ENCODE measurements at regions not wholly inside any gene's neighbourhood (a gene's known extent, or its start where the extent isn't known, plus 50 kb on each side); places are given as distances from the start of the nearest gene placed in this dataset.

GRCh38 chr12:19967001-19967400 lies 401.3 kb upstream of the PDE3A start:
- Histone ChIP-seq H3K27me3 (ENCODE audit: control insufficient read depth in 2 of 2, insufficient read depth in 2 of 2, low read length in 2 of 2) (no peaks in the 10 kb centered on the region), H3K4me2 (replicated peaks; ENCODE audit: extremely low read depth, low read length, poor library complexity, severe bottlenecking) (no peak overlapping the region), H2AFZ (ENCODE audit: insufficient read depth, low read depth, low read length, poor library complexity, severe bottlenecking) (no peak overlapping the region), H3K9ac (ENCODE audit: insufficient read depth, low read length, poor library complexity, severe bottlenecking) (no peak overlapping the region), H4K20me1 (ENCODE audit: insufficient read depth, low read length) (no peaks in the 10 kb centered on the region), H3K4me1 (ENCODE audit: control insufficient read depth in 1 of 2, insufficient read depth in 2 of 2, low read length in 2 of 2) (no peaks in the 10 kb centered on the region), H3K27ac (ENCODE audit: low read depth in 1 of 2, low read length in 2 of 2) (no peak overlapping the region), H3K79me2 (ENCODE audit: insufficient read depth, low read length) (no peaks in the 10 kb centered on the region), H3K9me3 (replicated peaks in 1 of 2; ENCODE audit: control insufficient read depth in 1 of 2, insufficient read depth in 1 of 2, low read length in 2 of 2) (no peaks in the 10 kb centered on the region), H3K36me3 (replicated peaks in 1 of 2; ENCODE audit: control insufficient read depth in 1 of 2, insufficient read depth in 2 of 2, low read length in 2 of 2) (no peaks in the 10 kb centered on the region), H3K4me3 (replicated peaks in 1 of 3; ENCODE audit: low read depth in 2 of 3, low read length in 3 of 3) (no peak overlapping the region)
- H3K4me1 Mint-ChIP-seq = peaks cover 6% of the 10 kb centered on the region
- peaks cover 0 to 4% (median 0%) of the 10 kb centered on the region in 7 donors for H3K9me3 Mint-ChIP-seq
- no peak for TF ChIP-seq CTCF (IDR thresholded peaks at IDR 0.05)
- DNase-seq = no peak
- H3K36me3 Mint-ChIP-seq = no peaks in the 10 kb centered on the region
- peak overlapping the region in 1 of 7 donors; percentile 31 for H3K27ac Mint-ChIP-seq
- no peaks in the 10 kb centered on the region for H3K27me3 Mint-ChIP-seq (ENCODE audit: low read depth in 3 of 3)
- no CpG with 5 or more reads among the region's 4 CpGs for WGBS (ENCODE audit: insufficient coverage)
- no peak overlapping the region for H3K4me3 Mint-ChIP-seq
- intact Hi-C loops (cut with micrococcal nuclease) = no loop called here

- no peak overlapping the region for H3K4me2 ChIP-seq (replicated peaks; ENCODE audit: extremely low read depth, low read length, poor library complexity, severe bottlenecking)
- H3K4me1 ChIP-seq (ENCODE audit: control insufficient read depth in 1 of 2, insufficient read depth in 2 of 2, low read length in 2 of 2) = no peaks in the 10 kb centered on the region
- Mint-ChIP-seq H3K4me3 (no peak overlapping the region), H3K27ac (peak overlapping the region in 3 of 7 donors; percentile 1 to 31 (median 12)), H3K9me3 (peaks cover 0 to 4% (median 0%) of the 10 kb centered on the region in 7 donors), H3K4me1 (peaks cover 6% of the 10 kb centered on the region), H3K27me3 (ENCODE audit: low read depth in 3 of 3) (no peaks in the 10 kb centered on the region), H3K36me3 (no peaks in the 10 kb centered on the region)
- H3K79me2 ChIP-seq (ENCODE audit: insufficient read depth, low read length) = no peaks in the 10 kb centered on the region
- no peak overlapping the region for H3K9ac ChIP-seq (ENCODE audit: insufficient read depth, low read length, poor library complexity, severe bottlenecking)
- no peaks in the 10 kb centered on the region for H3K36me3 ChIP-seq (replicated peaks in 1 of 2; ENCODE audit: control insufficient read depth in 1 of 2, insufficient read depth in 2 of 2, low read length in 2 of 2)
- no CpG with 5 or more reads among the region's 2 CpGs for WGBS (ENCODE audit: insufficient coverage)
- no peak overlapping the region for H3K27ac ChIP-seq (ENCODE audit: low read depth in 1 of 2, low read length in 2 of 2)
- peak; percentile 48 to 80 (median 55) for DNase-seq
- H3K27me3 ChIP-seq (ENCODE audit: control insufficient read depth in 2 of 2, insufficient read depth in 2 of 2, low read length in 2 of 2) = no peaks in the 10 kb centered on the region
- no peaks in the 10 kb centered on the region for H4K20me1 ChIP-seq (ENCODE audit: insufficient read depth, low read length)
- H3K4me3 ChIP-seq (replicated peaks in 1 of 3; ENCODE audit: low read depth in 2 of 3, low read length in 3 of 3) = no peak overlapping the region
- no peak for TF ChIP-seq CTCF (IDR thresholded peaks at IDR 0.05)
- intact Hi-C loops (cut with micrococcal nuclease) = no loop called here
- H2AFZ ChIP-seq (ENCODE audit: insufficient read depth, low read depth, low read length, poor library complexity, severe bottlenecking) = no peak overlapping the region
- H3K9me3 ChIP-seq (replicated peaks in 1 of 2; ENCODE audit: control insufficient read depth in 1 of 2, insufficient read depth in 1 of 2, low read length in 2 of 2) = no peaks in the 10 kb centered on the region
Measured at GRCh38 chr12:19967431-19967830, 400.9 kb upstream of the PDE3A start.
